LNCAP (cell line): ENCODE measurements at regions not wholly inside any gene's neighbourhood (a gene's known extent, or its start where the extent isn't known, plus 50 kb on each side); places are given as distances from the start of the nearest gene placed in this dataset.

Experiments
- CTCF ChIP-seq: fragments of 450-650 bp; IDR thresholded peaks from 2 replicates; pipeline ENCODE4 v1.5.1; 2017; ENCODE audit warnings: mild to moderate bottlenecking

- no peak for TF ChIP-seq CTCF
Observed at GRCh38 chr14:105911006-105911847, 384.8 kb downstream of the TMEM121 start.

GRCh38 chr14:105912641-105913180 lies 386.3 kb downstream of the TMEM121 start:
- TF ChIP-seq CTCF: no peak

DNA sequence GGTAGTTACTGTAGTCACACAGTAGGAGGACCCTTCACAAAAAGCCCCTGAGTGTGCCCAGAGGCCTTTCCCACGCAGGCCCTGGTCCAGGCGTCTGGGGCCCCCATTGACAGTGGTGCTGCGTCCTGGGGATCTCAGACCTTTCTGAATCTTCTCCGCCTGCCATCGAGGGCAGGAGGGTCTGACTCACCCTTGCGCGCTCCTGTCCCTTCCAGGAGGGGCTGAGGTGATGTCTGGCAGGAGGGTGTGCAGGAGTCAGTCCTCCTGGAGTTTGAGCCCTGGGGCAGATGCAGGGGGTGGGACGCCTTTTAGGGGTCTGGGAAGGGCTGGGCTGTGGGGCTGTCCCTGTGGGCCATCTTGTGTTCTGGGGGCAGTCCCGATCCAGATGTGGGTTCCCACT lies 386.8 kb downstream of the TMEM121 start:
- TF ChIP-seq CTCF: no peak

DNA sequence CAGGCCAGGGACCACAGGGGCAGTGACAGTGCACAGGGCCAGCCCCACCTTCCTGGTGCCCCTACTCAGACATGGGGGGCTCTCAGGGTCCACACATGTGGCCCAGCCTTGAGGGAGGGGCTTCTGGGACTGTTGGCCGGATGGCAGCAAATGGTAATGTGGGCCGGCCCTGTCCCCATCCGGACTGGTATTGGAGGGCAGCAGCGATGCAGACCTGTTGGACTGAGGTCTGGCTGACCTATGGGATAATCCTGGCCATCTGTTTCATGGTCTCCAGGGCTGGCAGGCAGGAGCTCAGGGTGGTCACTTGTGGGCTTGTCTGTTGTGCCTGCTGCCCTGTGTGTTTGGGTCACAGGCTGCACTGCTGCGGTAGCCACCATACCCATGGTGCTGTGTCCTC lies 387.5 kb downstream of the TMEM121 start:
- TF ChIP-seq CTCF: no peak

DNA sequence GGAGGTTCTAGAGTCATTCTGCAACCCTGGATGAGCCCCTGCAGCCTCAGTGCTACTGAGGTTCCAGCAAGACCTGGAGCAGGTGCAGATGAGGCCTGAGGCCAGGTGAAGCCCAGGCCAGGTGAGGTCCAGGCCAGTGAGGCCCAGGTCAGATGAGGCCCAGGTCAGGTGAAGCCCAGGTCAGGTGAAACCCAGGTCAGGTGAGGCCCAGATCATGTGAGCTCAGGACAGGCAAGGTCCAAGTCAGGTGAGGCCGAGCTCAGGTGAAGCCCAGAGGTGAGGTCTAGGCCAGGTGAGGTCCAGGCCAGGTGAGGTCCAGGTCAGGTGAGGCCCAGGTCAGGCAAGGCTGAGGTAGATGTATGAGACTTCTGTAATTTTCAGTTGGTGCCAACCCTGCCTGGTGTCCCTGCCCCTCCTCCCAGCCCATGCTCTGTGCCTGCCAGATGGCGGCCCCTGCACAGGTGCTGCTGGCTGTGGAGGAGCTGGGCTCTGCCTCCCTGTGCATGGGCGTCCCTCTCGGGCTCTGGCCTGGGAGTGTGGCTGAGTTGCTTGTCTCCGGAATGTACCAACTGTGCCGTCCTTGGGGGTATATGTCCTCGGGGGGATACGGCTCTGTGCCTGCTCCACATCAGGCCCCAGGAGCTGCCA lies 388.5 kb downstream of the TMEM121 start:
- TF ChIP-seq CTCF: no peak

- no peak for TF ChIP-seq CTCF
Observed at GRCh38 chr14:105917933-105918436, 391.6 kb downstream of the TMEM121 start.

- TF ChIP-seq CTCF: no peak
Observed at GRCh38 chr14:105918496-105919262, 392.3 kb downstream of the TMEM121 start.
